HepG2 (cell line): ENCODE measurements at regions not wholly inside any gene's neighbourhood (a gene's known extent, or its start where the extent isn't known, plus 50 kb on each side); places are given as distances from the start of the nearest gene placed in this dataset.

ENCODE experiments used
- ATAC-seq: fragments of 200-7000 bp; cut with Tn5 transposase; 3 replicates; pipeline ENCODE4 v1.9.1; 2020; ENCODE audit warnings: mild to moderate bottlenecking, moderate library complexity
- BruUV-seq: library from RNA; stranded (reverse); fragments of 400-500 nt; replicated peaks from 2 replicates; lab custom pipeline; 2021; lab: Mats Ljungman, UMichigan
- CTCF ChIA-PET: fragments of 300-600 bp; formaldehyde crosslinking; extraction: SDS; loops from one replicate; lab custom pipeline; 2021; ENCODE audit warnings: low total read pairs, inconsistent platforms, low intra/inter-chr PET ratio; lab: Yijun Ruan, JAX
- POLR2A ChIA-PET: fragments of 350-600 bp; sonication (Branson Sonifier 250); formaldehyde crosslinking; loops from one replicate; lab custom pipeline; 2020; ENCODE audit warnings: antibody characterized with exemption, inconsistent platforms; lab: Yijun Ruan, JAX
- DNase-seq: peaks from one replicate; pipeline ENCODE4 v3.0.0-alpha.2; 2015; ENCODE audit warnings: low spot score
- FAIRE-seq: peaks from 3 replicates; lab custom pipeline; 2011; peaks lifted over from hg19 to GRCh38; lab: Jason Lieb, UNC
- H2AFZ ChIP-seq: one replicate; pipeline ENCODE4 v1.6.1; 2011; ENCODE audit warnings: low read length, inconsistent platforms
- H3K27ac ChIP-seq: fragments of 300-600 bp; 3 replicates; pipeline ENCODE4 v1.8.0; 2011; ENCODE audit warnings: mixed run types, mild to moderate bottlenecking, mixed read lengths, low read length, inconsistent platforms; ENCODE audit not compliant: insufficient read depth; ENCODE audit errors: extremely low read length
- H3K27me3 ChIP-seq, 2 experiments: fragments of 200-600 bp in 1 of 2; 2 replicates in 1 of 2; 3 replicates in 1 of 2; pipeline versions ENCODE4 v1.6.0 to v1.8.0; 2011; ENCODE audit warnings: low read length in 2 of 2, mild to moderate bottlenecking in 2 of 2, moderate library complexity in 2 of 2, inconsistent platforms in 1 of 2; ENCODE audit not compliant: insufficient read depth in 2 of 2, control insufficient read depth in 1 of 2
- H3K36me3 ChIP-seq, 2 experiments: fragments of 200-600 bp in 1 of 2; replicated peaks in 1 of 2; 2 replicates in 1 of 2; 3 replicates in 1 of 2; pipeline versions ENCODE4 v1.5.1 to v1.8.0; 2011; ENCODE audit warnings: low read length in 2 of 2, inconsistent platforms in 1 of 2; ENCODE audit not compliant: insufficient read depth in 2 of 2, control insufficient read depth in 1 of 2
- H3K4me1 ChIP-seq: 2 replicates; pipeline ENCODE4 v1.5.1; 2012; ENCODE audit warnings: low read length, inconsistent platforms; ENCODE audit not compliant: insufficient read depth
- H3K4me2 ChIP-seq: 2 replicates; pipeline ENCODE4 v1.6.0; 2011; ENCODE audit warnings: low read depth, low read length, inconsistent platforms
- H3K4me3 ChIP-seq, 3 experiments: fragments of 200-600 bp in 1 of 3; sonication (generic), shearing (Covaris generic) in 1 of 3; replicated peaks in 1 of 3; 2 replicates each; pipeline ENCODE4 v1.5.1; 2011 to 2016; ENCODE audit warnings: low read length in 3 of 3, inconsistent platforms in 2 of 3, low read depth in 2 of 3, mild to moderate bottlenecking in 2 of 3, control low read depth in 1 of 3, mixed read lengths in 1 of 3; ENCODE audit not compliant: insufficient read depth in 1 of 3
- H3K79me2 ChIP-seq: one replicate; pipeline ENCODE4 v1.6.1; 2011; ENCODE audit warnings: low read length, inconsistent platforms; ENCODE audit not compliant: insufficient read depth
- H3K9ac ChIP-seq: 2 replicates; pipeline ENCODE4 v1.6.0; 2011; ENCODE audit warnings: mild to moderate bottlenecking, low read depth, low read length, inconsistent platforms; ENCODE audit not compliant: insufficient read depth
- H3K9me3 ChIP-seq: 2 replicates; pipeline ENCODE4 v1.5.1; 2012; ENCODE audit warnings: mild to moderate bottlenecking, low read length
- H4K20me1 ChIP-seq: 2 replicates; pipeline ENCODE4 v1.6.0; 2011; ENCODE audit warnings: inconsistent platforms, mild to moderate bottlenecking, low read length, moderate library complexity; ENCODE audit not compliant: insufficient read depth
- BRD4 ChIP-seq: sonication (generic); formaldehyde crosslinking; IDR thresholded peaks from 2 replicates; pipeline ENCODE4 v1.4.0; 2020; ENCODE audit warnings: missing genetic modification reagents
- RORA ChIP-seq: sonication (generic); formaldehyde crosslinking; IDR thresholded peaks from 2 replicates; pipeline ENCODE4 v1.5.0; 2020; ENCODE audit warnings: mild to moderate bottlenecking, missing genetic modification reagents, moderate library complexity
- ZBTB38 ChIP-seq: sonication (generic); formaldehyde crosslinking; IDR thresholded peaks from 2 replicates; pipeline ENCODE4 v1.5.1; 2020; ENCODE audit warnings: mild to moderate bottlenecking, missing genetic modification reagents
- ZNF446 ChIP-seq: sonication (generic); formaldehyde crosslinking; IDR thresholded peaks from 2 replicates; pipeline ENCODE4 v1.5.0; 2020; ENCODE audit warnings: mild to moderate bottlenecking, missing genetic modification reagents
- ZNF546 ChIP-seq: sonication (generic); formaldehyde crosslinking; conservative IDR thresholded peaks from 2 replicates; pipeline ENCODE4 v1.8.1; 2023; ENCODE audit warnings: mild to moderate bottlenecking, missing genetic modification reagents
- whole genome bisulfite sequencing: methylation state at CpG from one replicate; pipeline ENCODE4 v1.1.6; 2017; ENCODE audit warnings: low lambda C conversion rate; 5-methylcytosine and 5-hydroxymethylcytosine counted together
- in situ Hi-C: cut with HindIII; loops from 2 replicates; pipeline ENCODE4 v1.10.0; 2017; ENCODE audit warnings: low pct_unique_long_range_greater_than_20kb; ENCODE audit not compliant: extremely low pct_ligation_motif_present
- intact Hi-C: fragments of 100-400 bp; cut with micrococcal nuclease; formaldehyde crosslinking; loops from one replicate; pipeline ENCODE4 v1.10.0; 2022; ENCODE audit not compliant: unreplicated experiment
- TF ChIP-seq, protein P1 (sequence below): sonication (generic); formaldehyde crosslinking; IDR thresholded peaks from 2 replicates; pipeline ENCODE4 v1.4.0; 2020; ENCODE audit warnings: mild to moderate bottlenecking, missing genetic modification reagents
- TF ChIP-seq, protein P2 (sequence below): sonication (generic); formaldehyde crosslinking; IDR thresholded peaks from 2 replicates; pipeline ENCODE4 v1.4.0; 2020; ENCODE audit warnings: missing genetic modification reagents, borderline replicate concordance
- TF ChIP-seq, protein P3 (sequence below): sonication (generic); formaldehyde crosslinking; IDR thresholded peaks from 2 replicates; pipeline ENCODE4 v1.5.0; 2020; ENCODE audit warnings: mild to moderate bottlenecking, low read depth, missing genetic modification reagents, borderline replicate concordance

DNA sequence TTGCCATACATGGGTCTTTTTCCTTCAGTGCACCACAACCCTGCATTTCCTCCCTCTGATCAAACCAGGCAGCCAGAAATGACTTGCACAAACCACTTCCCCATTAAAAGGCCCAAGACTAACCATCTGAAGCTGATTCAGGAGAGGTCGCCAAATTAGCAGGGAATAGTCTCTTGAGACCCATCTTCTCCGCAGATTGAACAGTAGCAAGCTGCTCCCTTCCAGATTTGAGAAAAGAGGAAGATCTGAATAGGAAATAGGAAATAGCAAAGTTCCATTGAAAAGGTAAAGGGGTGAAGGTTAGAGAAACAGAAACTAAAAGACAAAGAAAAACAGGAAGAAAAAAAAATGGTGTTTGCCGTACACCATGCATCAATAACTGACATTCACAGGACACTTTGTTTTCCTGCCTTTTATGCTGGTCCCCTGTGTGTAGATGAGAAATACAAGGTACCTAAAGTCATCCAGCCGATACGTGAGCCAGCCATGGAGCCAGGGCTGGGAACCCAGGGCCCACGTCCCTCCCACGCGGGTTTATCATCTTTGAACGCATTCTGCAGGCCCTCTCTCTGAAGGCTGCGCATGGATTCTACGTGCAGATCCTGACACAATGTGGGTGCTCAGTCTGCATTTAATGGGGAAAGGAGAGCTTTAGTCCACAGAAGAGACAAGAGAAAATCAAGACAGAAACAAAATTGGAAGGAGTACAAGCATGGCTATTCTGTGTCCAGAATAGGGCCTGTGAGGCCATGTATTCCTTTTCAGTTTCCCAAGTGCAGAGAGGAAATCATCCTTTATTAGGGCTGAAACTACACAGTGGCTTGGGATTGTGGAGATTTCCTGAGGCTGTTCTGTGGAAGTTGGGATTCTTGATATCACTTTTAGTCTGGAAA is 268.4 kb upstream of the NPVF start:
- TF ChIP-seq, protein P1, sequence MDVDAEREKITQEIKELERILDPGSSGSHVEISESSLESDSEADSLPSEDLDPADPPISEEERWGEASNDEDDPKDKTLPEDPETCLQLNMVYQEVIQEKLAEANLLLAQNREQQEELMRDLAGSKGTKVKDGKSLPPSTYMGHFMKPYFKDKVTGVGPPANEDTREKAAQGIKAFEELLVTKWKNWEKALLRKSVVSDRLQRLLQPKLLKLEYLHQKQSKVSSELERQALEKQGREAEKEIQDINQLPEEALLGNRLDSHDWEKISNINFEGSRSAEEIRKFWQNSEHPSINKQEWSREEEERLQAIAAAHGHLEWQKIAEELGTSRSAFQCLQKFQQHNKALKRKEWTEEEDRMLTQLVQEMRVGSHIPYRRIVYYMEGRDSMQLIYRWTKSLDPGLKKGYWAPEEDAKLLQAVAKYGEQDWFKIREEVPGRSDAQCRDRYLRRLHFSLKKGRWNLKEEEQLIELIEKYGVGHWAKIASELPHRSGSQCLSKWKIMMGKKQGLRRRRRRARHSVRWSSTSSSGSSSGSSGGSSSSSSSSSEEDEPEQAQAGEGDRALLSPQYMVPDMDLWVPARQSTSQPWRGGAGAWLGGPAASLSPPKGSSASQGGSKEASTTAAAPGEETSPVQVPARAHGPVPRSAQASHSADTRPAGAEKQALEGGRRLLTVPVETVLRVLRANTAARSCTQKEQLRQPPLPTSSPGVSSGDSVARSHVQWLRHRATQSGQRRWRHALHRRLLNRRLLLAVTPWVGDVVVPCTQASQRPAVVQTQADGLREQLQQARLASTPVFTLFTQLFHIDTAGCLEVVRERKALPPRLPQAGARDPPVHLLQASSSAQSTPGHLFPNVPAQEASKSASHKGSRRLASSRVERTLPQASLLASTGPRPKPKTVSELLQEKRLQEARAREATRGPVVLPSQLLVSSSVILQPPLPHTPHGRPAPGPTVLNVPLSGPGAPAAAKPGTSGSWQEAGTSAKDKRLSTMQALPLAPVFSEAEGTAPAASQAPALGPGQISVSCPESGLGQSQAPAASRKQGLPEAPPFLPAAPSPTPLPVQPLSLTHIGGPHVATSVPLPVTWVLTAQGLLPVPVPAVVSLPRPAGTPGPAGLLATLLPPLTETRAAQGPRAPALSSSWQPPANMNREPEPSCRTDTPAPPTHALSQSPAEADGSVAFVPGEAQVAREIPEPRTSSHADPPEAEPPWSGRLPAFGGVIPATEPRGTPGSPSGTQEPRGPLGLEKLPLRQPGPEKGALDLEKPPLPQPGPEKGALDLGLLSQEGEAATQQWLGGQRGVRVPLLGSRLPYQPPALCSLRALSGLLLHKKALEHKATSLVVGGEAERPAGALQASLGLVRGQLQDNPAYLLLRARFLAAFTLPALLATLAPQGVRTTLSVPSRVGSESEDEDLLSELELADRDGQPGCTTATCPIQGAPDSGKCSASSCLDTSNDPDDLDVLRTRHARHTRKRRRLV (CRISPR knock-in tag): no peak
- TF ChIP-seq, protein P2, sequence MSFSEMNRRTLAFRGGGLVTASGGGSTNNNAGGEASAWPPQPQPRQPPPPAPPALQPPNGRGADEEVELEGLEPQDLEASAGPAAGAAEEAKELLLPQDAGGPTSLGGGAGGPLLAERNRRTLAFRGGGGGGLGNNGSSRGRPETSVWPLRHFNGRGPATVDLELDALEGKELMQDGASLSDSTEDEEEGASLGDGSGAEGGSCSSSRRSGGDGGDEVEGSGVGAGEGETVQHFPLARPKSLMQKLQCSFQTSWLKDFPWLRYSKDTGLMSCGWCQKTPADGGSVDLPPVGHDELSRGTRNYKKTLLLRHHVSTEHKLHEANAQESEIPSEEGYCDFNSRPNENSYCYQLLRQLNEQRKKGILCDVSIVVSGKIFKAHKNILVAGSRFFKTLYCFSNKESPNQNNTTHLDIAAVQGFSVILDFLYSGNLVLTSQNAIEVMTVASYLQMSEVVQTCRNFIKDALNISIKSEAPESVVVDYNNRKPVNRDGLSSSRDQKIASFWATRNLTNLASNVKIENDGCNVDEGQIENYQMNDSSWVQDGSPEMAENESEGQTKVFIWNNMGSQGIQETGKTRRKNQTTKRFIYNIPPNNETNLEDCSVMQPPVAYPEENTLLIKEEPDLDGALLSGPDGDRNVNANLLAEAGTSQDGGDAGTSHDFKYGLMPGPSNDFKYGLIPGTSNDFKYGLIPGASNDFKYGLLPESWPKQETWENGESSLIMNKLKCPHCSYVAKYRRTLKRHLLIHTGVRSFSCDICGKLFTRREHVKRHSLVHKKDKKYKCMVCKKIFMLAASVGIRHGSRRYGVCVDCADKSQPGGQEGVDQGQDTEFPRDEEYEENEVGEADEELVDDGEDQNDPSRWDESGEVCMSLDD (CRISPR knock-in tag): no peak
- TF ChIP-seq ZBTB38 (CRISPR knock-in tag): no peak
- no peak for TF ChIP-seq ZNF546 (CRISPR knock-in tag)
- no peak for TF ChIP-seq BRD4
- TF ChIP-seq, protein P3, sequence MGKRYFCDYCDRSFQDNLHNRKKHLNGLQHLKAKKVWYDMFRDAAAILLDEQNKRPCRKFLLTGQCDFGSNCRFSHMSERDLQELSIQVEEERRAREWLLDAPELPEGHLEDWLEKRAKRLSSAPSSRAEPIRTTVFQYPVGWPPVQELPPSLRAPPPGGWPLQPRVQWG (CRISPR knock-in tag): no peak
- no peak for TF ChIP-seq ZNF446 (CRISPR knock-in tag)
- TF ChIP-seq RORA (CRISPR knock-in tag): no peak
- Histone ChIP-seq H2AFZ (no peak overlapping the region), H3K9me3 (no peaks in the 10 kb centered on the region), H3K4me2 (no peak overlapping the region), H3K4me3 (no peak overlapping the region), H3K27ac (no peak overlapping the region), H3K9ac (no peak overlapping the region), H3K79me2 (no peaks in the 10 kb centered on the region), H3K27me3 (peaks cover 0 to 13% of the 10 kb centered on the region in 2 experiments; a peak in 1 of 5 replicates), H4K20me1 (no peaks in the 10 kb centered on the region), H3K4me1 (no peaks in the 10 kb centered on the region), H3K36me3 (no peaks in the 10 kb centered on the region)
- FAIRE-seq (no peak), ATAC-seq (no peak), DNase-seq (no peak)
- WGBS: 64% methylated on average over 11 of the region's 11 CpGs
- ChIA-PET POLR2A (no interaction called here), CTCF (no interaction called here)
- intact Hi-C loops (no loop called here), in situ Hi-C loops (no loop called here)
- no TSS peak for BruUV-seq
